Esophagus squamous epithelium (tissue), 5 donors: ENCODE measurements at regions not wholly inside any gene's neighbourhood (a gene's known extent, or its start where the extent isn't known, plus 50 kb on each side); places are given as distances from the start of the nearest gene placed in this dataset.

Source experiments
- DNase-seq: peaks from one replicate; lab custom pipeline; 2025; lab: John Stamatoyannopoulos, UW
- H3K27ac ChIP-seq, 4 donors: fragments of 200-600 bp; sonication (generic); one replicate each; pipeline ENCODE4 v1.5.1; 2016 to 2019; ENCODE audit warnings: mild to moderate bottlenecking in 1 of 4
- H3K27me3 ChIP-seq, 4 donors: fragments of 200-600 bp; sonication (generic); 1 replicate in 3 of 4; 2 replicates in 1 of 4; pipeline versions ENCODE4 v1.5.1 to v1.6.0; 2017 to 2021; ENCODE audit warnings: antibody characterized with exemption in 1 of 4
- H3K36me3 ChIP-seq, 3 donors: fragments of 200-600 bp; sonication (generic); one replicate each; pipeline ENCODE4 v1.5.1; 2016 to 2019
- H3K4me1 ChIP-seq, 3 donors: fragments of 200-600 bp; sonication (generic); one replicate each; pipeline ENCODE4 v1.5.1; 2017 to 2019
- H3K4me3 ChIP-seq, 4 donors: fragments of 200-600 bp; sonication (generic); 1 replicate in 3 of 4; 2 replicates in 1 of 4; pipeline ENCODE4 v1.5.1; 2016 to 2019; ENCODE audit warnings: mild to moderate bottlenecking in 2 of 4, moderate library complexity in 1 of 4
- H3K9me3 ChIP-seq, 3 donors: fragments of 200-600 bp; sonication (generic); one replicate each; pipeline ENCODE4 v1.5.1; 2016 to 2019
- POLR2A ChIP-seq, 4 donors: fragments of 450-650 bp; IDR thresholded peaks; one replicate each; pipeline ENCODE4 v1.6.1; 2017; ENCODE audit warnings: antibody characterized with exemption in 4 of 4, mild to moderate bottlenecking in 4 of 4, moderate library complexity in 3 of 4
- WGBS, 2 donors: methylation state at CpG; one replicate each; pipeline ENCODE4 v1.1.5; 2018; 5-methylcytosine and 5-hydroxymethylcytosine counted together
- intact Hi-C: fragments of 100-400 bp; cut with DNase I; formaldehyde crosslinking; loops from one replicate; pipeline ENCODE4 v1.15.0; 2022
- TF ChIP-seq, protein P1 (sequence below), 6 experiments: fragments of 450-650 bp in 4 of 6; fragments of 200-600 bp in 2 of 6; sonication (generic) in 2 of 6; IDR thresholded peaks; one replicate each; pipeline ENCODE4 v1.5.1; 2016 to 2019; ENCODE audit warnings: antibody characterized with exemption in 6 of 6, mild to moderate bottlenecking in 4 of 6, moderate library complexity in 4 of 6
- donor health status: DM: yes; HTN: yes; CAD: no.

DNA sequence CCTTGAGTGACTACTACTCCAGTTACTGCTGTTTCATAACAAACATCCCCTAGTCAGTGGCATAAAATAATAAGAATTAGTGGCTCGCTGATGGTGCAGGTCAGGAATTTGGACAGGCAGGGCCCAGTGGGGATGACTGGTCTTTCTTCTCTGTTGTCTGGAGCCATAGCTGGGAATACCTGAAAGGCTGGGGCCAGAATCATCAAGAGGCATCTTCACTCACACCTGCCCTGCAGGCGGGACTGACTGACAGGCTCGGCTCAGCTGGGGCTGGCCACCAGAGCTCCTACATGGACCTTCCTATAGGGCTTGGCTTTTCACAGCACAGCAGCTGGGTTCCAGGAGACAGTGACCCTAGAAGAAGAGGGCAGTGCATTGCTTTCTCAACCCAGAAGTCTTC, 148.8 kb upstream of the ATP10A start:
- no peaks in the 10 kb centered on the region for H3K4me1 ChIP-seq
- H3K4me3 ChIP-seq: no peak overlapping the region
- no peak for DNase-seq
- H3K9me3 ChIP-seq: no peaks in the 10 kb centered on the region
- H3K27me3 ChIP-seq: no peaks in the 10 kb centered on the region
- H3K36me3 ChIP-seq: no peaks in the 10 kb centered on the region
- intact Hi-C loops: no loop called here
- no peak overlapping the region for H3K27ac ChIP-seq
- 67 to 75% methylated on average over 1 to 3 of the region's 3 CpGs for WGBS, 2 donors
- TF ChIP-seq, protein P1, sequence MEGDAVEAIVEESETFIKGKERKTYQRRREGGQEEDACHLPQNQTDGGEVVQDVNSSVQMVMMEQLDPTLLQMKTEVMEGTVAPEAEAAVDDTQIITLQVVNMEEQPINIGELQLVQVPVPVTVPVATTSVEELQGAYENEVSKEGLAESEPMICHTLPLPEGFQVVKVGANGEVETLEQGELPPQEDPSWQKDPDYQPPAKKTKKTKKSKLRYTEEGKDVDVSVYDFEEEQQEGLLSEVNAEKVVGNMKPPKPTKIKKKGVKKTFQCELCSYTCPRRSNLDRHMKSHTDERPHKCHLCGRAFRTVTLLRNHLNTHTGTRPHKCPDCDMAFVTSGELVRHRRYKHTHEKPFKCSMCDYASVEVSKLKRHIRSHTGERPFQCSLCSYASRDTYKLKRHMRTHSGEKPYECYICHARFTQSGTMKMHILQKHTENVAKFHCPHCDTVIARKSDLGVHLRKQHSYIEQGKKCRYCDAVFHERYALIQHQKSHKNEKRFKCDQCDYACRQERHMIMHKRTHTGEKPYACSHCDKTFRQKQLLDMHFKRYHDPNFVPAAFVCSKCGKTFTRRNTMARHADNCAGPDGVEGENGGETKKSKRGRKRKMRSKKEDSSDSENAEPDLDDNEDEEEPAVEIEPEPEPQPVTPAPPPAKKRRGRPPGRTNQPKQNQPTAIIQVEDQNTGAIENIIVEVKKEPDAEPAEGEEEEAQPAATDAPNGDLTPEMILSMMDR (IDR thresholded peaks at IDR 0.05): no peak
- TF ChIP-seq POLR2A (IDR thresholded peaks at IDR 0.05): no peak

DNA sequence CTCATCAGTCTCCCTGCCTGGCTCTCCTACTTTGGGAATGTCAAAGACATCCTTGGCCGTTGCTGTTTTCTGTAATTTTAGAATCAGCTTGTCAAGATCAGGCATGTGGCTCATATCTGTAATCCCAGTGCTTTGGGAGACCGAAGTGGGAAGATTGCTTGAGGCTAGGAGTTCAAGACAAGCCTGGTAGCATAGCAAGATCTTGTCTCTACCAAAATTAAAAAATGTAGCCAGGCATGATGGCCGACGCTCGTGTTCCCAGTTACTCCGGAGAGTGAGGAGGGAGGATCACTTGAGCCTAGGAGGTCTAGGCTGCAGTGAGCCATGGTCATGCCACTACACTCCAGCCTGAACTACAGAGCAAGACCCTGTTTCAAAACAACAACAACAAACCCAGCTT, 144.0 kb upstream of the ATP10A start:
- Histone ChIP-seq H3K27me3 (no peaks in the 10 kb centered on the region), H3K4me3 (no peak overlapping the region), H3K9me3 (no peaks in the 10 kb centered on the region), H3K27ac (no peak overlapping the region), H3K36me3 (no peaks in the 10 kb centered on the region), H3K4me1 (no peaks in the 10 kb centered on the region)
- no peak for TF ChIP-seq POLR2A (IDR thresholded peaks at IDR 0.05)
- TF ChIP-seq, protein P1 (IDR thresholded peaks at IDR 0.05): no peak
- no peak for DNase-seq
- intact Hi-C loops: no loop called here
- WGBS, 2 donors: 63 to 71% methylated on average over 5 to 6 of the region's 6 CpGs

DNA sequence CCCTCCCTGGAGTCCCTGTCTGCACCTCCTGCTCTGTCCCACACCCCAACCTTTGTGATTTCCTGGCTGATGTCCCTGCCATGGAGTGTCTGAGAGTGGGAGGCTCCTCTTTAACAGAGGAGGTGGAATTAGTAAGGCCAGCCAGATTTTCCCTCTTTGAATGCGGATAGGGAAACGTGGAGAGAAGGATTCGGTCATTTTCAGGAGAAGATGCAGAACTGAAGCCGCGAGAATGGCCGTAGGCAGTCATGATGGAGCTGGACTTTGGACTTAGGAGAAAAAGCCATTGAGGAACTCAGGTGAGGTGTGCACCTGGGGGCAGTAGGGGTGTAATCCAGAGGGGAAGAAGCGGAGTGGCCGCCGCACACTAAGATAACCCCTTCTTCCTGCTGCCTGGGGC, 138.1 kb upstream of the ATP10A start:
- intact Hi-C loops: no loop called here
- H3K27ac ChIP-seq: no peak overlapping the region
- no peak for TF ChIP-seq POLR2A (IDR thresholded peaks at IDR 0.05)
- TF ChIP-seq, protein P1 (IDR thresholded peaks at IDR 0.05): no peak
- H3K4me1 ChIP-seq: no peaks in the 10 kb centered on the region
- no peak overlapping the region for H3K4me3 ChIP-seq
- H3K27me3 ChIP-seq: no peaks in the 10 kb centered on the region
- no peaks in the 10 kb centered on the region for H3K9me3 ChIP-seq
- DNase-seq: no peak
- no peaks in the 10 kb centered on the region for H3K36me3 ChIP-seq
- 87 to 92% methylated on average over 6 to 9 of the region's 9 CpGs for WGBS, 2 donors

DNA sequence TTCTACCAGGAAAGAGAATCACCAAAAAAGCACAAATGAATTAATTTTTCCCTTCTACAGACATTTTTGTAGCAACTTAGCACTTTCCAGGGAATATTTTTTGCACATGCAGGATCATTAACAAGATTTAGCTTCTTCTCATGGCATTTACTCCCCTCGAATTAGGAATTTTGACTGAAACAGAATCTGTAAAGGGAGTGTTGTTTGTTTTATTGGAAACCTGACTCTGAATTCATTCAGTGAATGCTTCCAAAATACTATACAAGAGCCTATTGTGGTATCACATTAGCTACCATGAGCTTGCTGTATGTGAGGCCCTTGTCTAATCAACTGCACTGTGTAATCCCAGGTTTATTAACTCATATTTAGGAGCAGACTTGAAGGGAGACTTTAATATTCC, 130.4 kb upstream of the ATP10A start:
- Histone ChIP-seq H3K4me1 (no peaks in the 10 kb centered on the region), H3K36me3 (no peaks in the 10 kb centered on the region), H3K27ac (no peak overlapping the region), H3K27me3 (no peaks in the 10 kb centered on the region), H3K4me3 (no peak overlapping the region), H3K9me3 (no peaks in the 10 kb centered on the region)
- intact Hi-C loops: no loop called here
- TF ChIP-seq POLR2A (IDR thresholded peaks at IDR 0.05): no peak
- TF ChIP-seq, protein P1 (IDR thresholded peaks at IDR 0.05): no peak
- DNase-seq: no peak
- 13 to 33% methylated on average over 1 of the region's 1 CpG for WGBS, 2 donors

DNA sequence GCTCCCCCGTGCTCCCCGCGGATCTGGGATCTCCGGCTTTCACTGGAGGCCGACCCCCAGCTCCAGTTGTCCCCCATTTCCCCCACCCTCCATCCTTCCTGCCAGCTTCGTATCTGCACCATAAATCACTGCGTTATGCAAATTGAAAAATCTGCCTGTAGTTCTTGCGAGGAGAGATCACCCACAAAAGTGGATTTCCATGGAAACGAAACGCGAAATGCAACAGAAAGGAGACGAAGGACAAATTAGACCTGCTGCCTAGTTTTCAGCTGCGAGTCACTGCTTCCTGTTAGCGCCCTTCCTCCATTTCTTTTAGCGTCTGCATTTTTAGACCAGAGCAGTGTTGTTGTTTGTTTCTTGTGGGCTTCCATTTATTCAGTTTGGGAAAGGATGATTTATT, 127.1 kb upstream of the ATP10A start:
- no peak for DNase-seq
- Histone ChIP-seq H3K4me1 (no peaks in the 10 kb centered on the region), H3K4me3 (no peak overlapping the region), H3K9me3 (no peaks in the 10 kb centered on the region), H3K27ac (no peak overlapping the region), H3K27me3 (no peaks in the 10 kb centered on the region), H3K36me3 (no peaks in the 10 kb centered on the region)
- WGBS, 2 donors: 88 to 90% methylated on average over 12 to 15 of the region's 15 CpGs
- intact Hi-C loops: no loop called here
- TF ChIP-seq, protein P1 (IDR thresholded peaks at IDR 0.05): no peak
